ENCODE measurements at regions not wholly inside any gene's neighbourhood (a gene's known extent, or its start where the extent isn't known, plus 50 kb on each side); places are given as distances from the start of the nearest gene placed in this dataset.
A peak's percentile ranks its signal among the peaks of the same experiment; 100 is the strongest.

GRCh38 chr2:9712263-9712662 lies 81.5 kb upstream of the YWHAQ start:
- Histone ChIP-seq H3K9me3 (peaks cover 0 to 7% (median 0%) of the 10 kb centered on the region in 11 donors), H3K27ac (peak overlapping the region in 1 of 10 donors; percentile 44), H3K36me3 (no peaks in the 10 kb centered on the region), H3K4me1 (peaks cover 0 to 5% (median 0%) of the 10 kb centered on the region in 9 donors), H3K4me3 (no peak overlapping the region), H3K27me3 (no peaks in the 10 kb centered on the region)
- intact Hi-C loops (cut with DNase I): no loop called here
- WGBS, 2 donors: 63 to 73% methylated on average over 11 of the region's 11 CpGs
- TF ChIP-seq CTCF (IDR thresholded peaks at IDR 0.05): no peak
- DNase-seq: no peak
- peak in 5 of 8 donors; percentile 43 to 80 (median 54) for ATAC-seq

- DNase-seq: no peak
Measured at GRCh38 chr2:9714630-9715214, 83.9 kb upstream of the YWHAQ start.

GRCh38 chr2:9715238-9715637 lies 84.4 kb upstream of the YWHAQ start:
- Histone ChIP-seq H3K27ac (no peak overlapping the region), H3K4me1 (peaks cover 0 to 5% (median 0%) of the 10 kb centered on the region in 9 donors), H3K4me3 (no peak overlapping the region), H3K9me3 (no peaks in the 10 kb centered on the region), H3K36me3 (no peaks in the 10 kb centered on the region), H3K27me3 (no peaks in the 10 kb centered on the region)
- no peak for TF ChIP-seq CTCF (IDR thresholded peaks at IDR 0.05)
- WGBS, 2 donors: 58 to 78% methylated on average over 6 of the region's 6 CpGs
- intact Hi-C loops (cut with DNase I): no loop called here
- ATAC-seq (no peak), DNase-seq (no peak)

More at GRCh38 chr2:9714630-9715214, 83.9 kb upstream of the YWHAQ start:
- no peak for TF ChIP-seq CTCF (IDR thresholded peaks at IDR 0.05)
- Histone ChIP-seq H3K27me3 (no peaks in the 10 kb centered on the region), H3K27ac (no peak overlapping the region), H3K36me3 (no peaks in the 10 kb centered on the region), H3K9me3 (peaks cover 0 to 3% (median 0%) of the 10 kb centered on the region in 11 donors), H3K4me3 (no peak overlapping the region), H3K4me1 (peaks cover 0 to 5% (median 0%) of the 10 kb centered on the region in 9 donors)
- ATAC-seq: peak in 5 of 8 donors; percentile 25 to 82 (median 54)
- 80 to 83% methylated on average over 14 of the region's 14 CpGs for WGBS, 2 donors
- intact Hi-C loops (cut with DNase I): no loop called here

- no peak for DNase-seq
- no peaks in the 10 kb centered on the region for H3K36me3 ChIP-seq
- H3K27me3 ChIP-seq: no peaks in the 10 kb centered on the region
- no peak for ATAC-seq
- intact Hi-C loops (cut with DNase I): no loop called here
- H3K4me3 ChIP-seq: no peak overlapping the region
- no peaks in the 10 kb centered on the region for H3K9me3 ChIP-seq
- no peaks in the 10 kb centered on the region for H3K4me1 ChIP-seq
- no peak for TF ChIP-seq CTCF (IDR thresholded peaks at IDR 0.05)
- no peak overlapping the region for H3K27ac ChIP-seq
- 91 to 95% methylated on average over 7 of the region's 7 CpGs for WGBS, 2 donors
Measured at GRCh38 chr2:9717886-9718451, 87.2 kb upstream of the YWHAQ start.
